ENCODE measurements at regions not wholly inside any gene's neighbourhood (a gene's known extent, or its start where the extent isn't known, plus 50 kb on each side); places are given as distances from the start of the nearest gene placed in this dataset.
A peak's percentile ranks its signal among the peaks of the same experiment; 100 is the strongest.

DNA sequence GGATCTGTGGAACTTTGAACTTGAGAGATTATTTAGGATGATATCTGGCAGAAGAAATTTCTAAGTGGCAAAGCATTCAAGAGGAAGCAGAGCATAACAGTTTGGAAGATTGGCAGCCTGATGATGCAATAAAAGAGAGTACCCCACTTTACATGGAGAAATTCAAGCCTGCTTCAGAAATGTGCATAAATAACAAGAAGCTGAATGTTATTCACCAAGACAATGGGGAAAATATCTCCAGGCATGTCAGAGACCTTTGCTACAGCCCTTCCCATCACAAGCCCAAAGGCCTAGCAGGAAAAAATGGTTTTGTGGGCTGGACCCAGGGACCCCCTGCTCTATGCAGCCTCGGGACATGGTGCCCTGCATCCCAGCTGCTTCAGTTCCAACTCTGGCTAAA lies 420.8 kb downstream of the DTHD1 start:
- Histone ChIP-seq H3K36me3 (ENCODE audit: control insufficient read depth in 2 of 3, insufficient read depth in 3 of 3, low read length in 3 of 3) (no peaks in the 10 kb centered on the region), H3K4me1 (ENCODE audit: control insufficient read depth in 2 of 3, insufficient read depth in 2 of 3, low read depth in 1 of 3, low read length in 3 of 3) (peaks cover 0 to 5% (median 0%) of the 10 kb centered on the region in 3 donors), H3K27me3 (ENCODE audit: control insufficient read depth, insufficient read depth, low read length) (no peaks in the 10 kb centered on the region), H3K9me3 (ENCODE audit: control insufficient read depth in 2 of 3, insufficient read depth in 1 of 3, low read length in 3 of 3) (peaks cover 0 to 12% (median 0%) of the 10 kb centered on the region in 3 donors), H3K4me3 (ENCODE audit: low read length in 3 of 3) (no peak overlapping the region), H3K27ac (ENCODE audit: low read depth in 2 of 2, low read length in 2 of 2) (no peak overlapping the region), H3K9ac (ENCODE audit: low read length in 3 of 3) (no peak overlapping the region)
- TF ChIP-seq CTCF (IDR thresholded peaks at IDR 0.05; ENCODE audit: borderline replicate concordance, extremely low read depth, insufficient read depth): no peak
- FAIRE-seq (no peak), DNase-seq (no peak)
- intact Hi-C loops (cut with DNase I): no loop called here

DNA sequence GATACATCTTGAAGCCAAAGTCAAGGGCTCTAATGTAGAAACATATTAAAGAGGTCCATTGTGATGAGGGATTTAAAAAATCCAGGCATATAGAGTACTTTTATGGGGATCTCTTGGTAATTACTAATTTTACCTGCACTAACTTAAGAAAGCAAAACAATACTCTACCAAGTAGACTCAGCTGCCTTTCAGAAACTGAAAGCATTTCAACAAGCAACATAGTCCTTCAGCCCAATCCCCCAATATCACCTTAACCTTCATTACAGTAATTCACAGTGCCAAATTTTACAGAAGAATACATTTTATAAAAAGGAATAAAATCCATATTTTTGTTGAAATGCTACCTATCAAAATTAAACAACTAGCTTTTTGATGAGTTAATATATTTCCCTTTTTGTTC lies 422.9 kb downstream of the DTHD1 start:
- no peak overlapping the region for H3K9ac ChIP-seq (ENCODE audit: low read length in 3 of 3)
- intact Hi-C loops (cut with DNase I): no loop called here
- no peak for TF ChIP-seq CTCF (IDR thresholded peaks at IDR 0.05; ENCODE audit: borderline replicate concordance, extremely low read depth, insufficient read depth)
- FAIRE-seq: no peak
- H3K27me3 ChIP-seq (ENCODE audit: control insufficient read depth, insufficient read depth, low read length): no peaks in the 10 kb centered on the region
- H3K9me3 ChIP-seq (ENCODE audit: control insufficient read depth in 2 of 3, insufficient read depth in 1 of 3, low read length in 3 of 3): peaks cover 0 to 12% (median 0%) of the 10 kb centered on the region in 3 donors
- H3K27ac ChIP-seq (ENCODE audit: low read depth in 2 of 2, low read length in 2 of 2): no peak overlapping the region
- peaks cover 0 to 5% (median 0%) of the 10 kb centered on the region in 3 donors for H3K4me1 ChIP-seq (ENCODE audit: control insufficient read depth in 2 of 3, insufficient read depth in 2 of 3, low read depth in 1 of 3, low read length in 3 of 3)
- DNase-seq: no peak
- no peak overlapping the region for H3K4me3 ChIP-seq (ENCODE audit: low read length in 3 of 3)
- H3K36me3 ChIP-seq (ENCODE audit: control insufficient read depth in 2 of 3, insufficient read depth in 3 of 3, low read length in 3 of 3): no peaks in the 10 kb centered on the region

- Histone ChIP-seq H3K27ac (ENCODE audit: low read depth in 2 of 2, low read length in 2 of 2) (no peak overlapping the region), H3K36me3 (ENCODE audit: control insufficient read depth in 2 of 3, insufficient read depth in 3 of 3, low read length in 3 of 3) (no peaks in the 10 kb centered on the region), H3K4me3 (ENCODE audit: low read length in 3 of 3) (no peak overlapping the region), H3K9ac (ENCODE audit: low read length in 3 of 3) (no peak overlapping the region), H3K4me1 (ENCODE audit: control insufficient read depth in 2 of 3, insufficient read depth in 2 of 3, low read depth in 1 of 3, low read length in 3 of 3) (peaks cover 0 to 3% (median 0%) of the 10 kb centered on the region in 3 donors), H3K9me3 (ENCODE audit: control insufficient read depth in 2 of 3, insufficient read depth in 1 of 3, low read length in 3 of 3) (no peaks in the 10 kb centered on the region), H3K27me3 (ENCODE audit: control insufficient read depth, insufficient read depth, low read length) (no peaks in the 10 kb centered on the region)
- no peak for TF ChIP-seq CTCF (IDR thresholded peaks at IDR 0.05; ENCODE audit: borderline replicate concordance, extremely low read depth, insufficient read depth)
- intact Hi-C loops (cut with DNase I): no loop called here
- FAIRE-seq: no peak
- no peak for DNase-seq
These were observed 428.6 kb downstream of the DTHD1 start for GRCh38 chr4:36709991-36710390.

DNA sequence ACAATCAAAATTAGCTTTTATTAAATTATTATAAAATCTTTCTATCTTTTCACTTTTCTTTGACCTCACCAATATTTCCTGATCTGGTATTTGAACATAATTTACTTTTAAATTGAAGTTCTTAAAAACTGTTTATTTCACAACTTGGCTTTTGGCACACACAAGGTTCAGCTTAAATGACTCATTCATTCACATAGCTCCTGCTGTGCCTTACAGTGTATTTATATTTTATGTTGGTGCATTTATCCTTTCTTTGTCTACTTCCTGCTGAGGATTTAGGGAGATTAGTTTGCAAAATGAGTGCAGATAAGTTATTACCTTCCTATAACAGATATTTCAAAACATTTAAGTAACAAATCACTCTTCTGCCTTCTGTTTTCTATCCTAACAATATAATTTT lies 430.6 kb downstream of the DTHD1 start:
- Histone ChIP-seq H3K27me3 (ENCODE audit: control insufficient read depth, insufficient read depth, low read length) (no peaks in the 10 kb centered on the region), H3K9me3 (ENCODE audit: control insufficient read depth in 2 of 3, insufficient read depth in 1 of 3, low read length in 3 of 3) (no peaks in the 10 kb centered on the region), H3K36me3 (ENCODE audit: control insufficient read depth in 2 of 3, insufficient read depth in 3 of 3, low read length in 3 of 3) (no peaks in the 10 kb centered on the region), H3K4me1 (ENCODE audit: control insufficient read depth in 2 of 3, insufficient read depth in 2 of 3, low read depth in 1 of 3, low read length in 3 of 3) (no peaks in the 10 kb centered on the region), H3K9ac (ENCODE audit: low read length in 3 of 3) (no peak overlapping the region), H3K27ac (ENCODE audit: low read depth in 2 of 2, low read length in 2 of 2) (no peak overlapping the region), H3K4me3 (ENCODE audit: low read length in 3 of 3) (no peak overlapping the region)
- FAIRE-seq: peak; percentile 67
- intact Hi-C loops (cut with DNase I): no loop called here
- no peak for DNase-seq
- no peak for TF ChIP-seq CTCF (IDR thresholded peaks at IDR 0.05; ENCODE audit: borderline replicate concordance, extremely low read depth, insufficient read depth)
